IPS-NIHi7 (cell line): ENCODE measurements at regions not wholly inside any gene's neighbourhood (a gene's known extent, or its start where the extent isn't known, plus 50 kb on each side); places are given as distances from the start of the nearest gene placed in this dataset.
A peak's percentile ranks its signal among the peaks of the same experiment; 100 is the strongest.

Source experiments
- DNase-seq: peaks from one replicate; pipeline ENCODE4 v3.0.0; 2012; ENCODE audit warnings: mixed read lengths; ENCODE audit errors: extremely low spot score

DNA sequence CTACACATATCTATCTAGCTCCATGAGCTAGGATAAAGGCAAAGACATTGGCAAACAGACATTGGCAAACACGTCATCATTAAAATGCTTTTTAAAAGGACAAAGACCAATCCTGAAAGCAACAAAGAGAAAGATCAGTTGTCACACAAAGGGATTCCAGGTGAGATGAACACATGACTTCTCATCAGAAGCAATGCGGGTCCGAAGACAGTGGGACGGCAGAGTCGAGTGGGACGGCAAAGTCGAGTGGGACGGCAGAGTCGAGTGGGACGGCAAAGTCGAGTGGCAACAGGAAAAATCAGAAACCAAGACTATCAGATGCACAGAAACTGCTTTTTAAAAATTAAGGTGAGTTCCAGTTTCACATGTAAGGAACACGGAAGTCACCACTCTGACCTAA, 609.5 kb downstream of the BRD1 start:
- no peak for DNase-seq

DNA sequence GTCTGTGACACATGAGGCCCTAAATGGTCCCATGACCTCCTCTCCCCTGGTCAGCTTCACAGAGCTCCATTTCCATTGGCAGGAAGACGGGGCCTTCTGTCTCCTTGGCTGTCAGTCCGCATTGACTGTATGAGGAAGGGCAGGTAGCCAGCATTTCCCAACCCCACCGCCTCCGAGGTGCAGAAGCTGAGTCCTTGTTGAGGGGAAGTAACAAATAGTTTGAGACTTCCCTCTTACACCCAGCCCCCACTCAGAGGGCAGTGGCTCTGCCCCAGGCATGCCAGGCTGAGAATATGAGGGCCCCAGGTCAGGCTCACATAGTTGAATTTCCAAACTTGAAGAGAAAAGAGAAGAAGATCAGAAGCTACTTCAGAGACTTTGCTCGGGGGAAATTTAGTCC, 611.1 kb downstream of the BRD1 start:
- DNase-seq: no peak

DNA sequence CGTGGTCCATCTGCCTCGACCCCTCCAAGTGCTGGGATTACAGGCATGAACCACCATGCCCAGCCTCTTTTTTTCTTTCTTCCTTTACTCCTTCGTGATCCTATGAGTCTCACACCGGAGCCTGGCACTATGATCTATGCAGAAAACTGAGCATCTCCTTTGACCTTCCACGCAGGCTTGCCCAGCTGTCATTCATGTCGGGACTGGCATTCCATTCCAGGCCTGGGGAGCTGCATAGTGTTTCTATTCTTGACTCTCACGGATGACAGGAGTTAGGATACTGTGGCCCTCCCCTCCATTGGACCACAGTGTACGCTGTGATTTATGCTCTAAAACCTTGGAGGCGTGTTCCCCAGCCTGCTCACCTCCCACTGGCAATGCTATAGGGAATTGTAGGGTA, 611.8 kb downstream of the BRD1 start:
- no peak for DNase-seq

DNA sequence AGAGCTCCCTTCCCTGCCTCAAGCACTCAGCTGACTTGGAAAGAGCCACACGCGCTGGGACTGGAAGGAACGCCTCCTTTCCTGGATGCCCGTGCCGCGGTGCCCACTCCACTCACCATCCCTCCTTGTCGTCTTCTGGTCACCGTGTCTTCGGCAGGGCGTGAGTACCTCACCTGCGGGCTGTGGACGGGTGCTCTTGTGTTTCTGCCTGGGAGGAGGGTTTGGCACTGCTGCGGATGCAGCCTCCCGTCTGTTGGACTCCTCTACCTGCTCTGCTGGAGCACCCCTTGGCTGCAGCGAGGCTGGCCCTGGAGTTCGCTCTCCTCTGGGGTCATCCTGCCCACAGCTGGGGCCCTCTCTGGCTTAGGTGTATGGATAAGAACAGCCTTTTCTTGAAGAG, 612.7 kb downstream of the BRD1 start:
- no peak for DNase-seq

DNA sequence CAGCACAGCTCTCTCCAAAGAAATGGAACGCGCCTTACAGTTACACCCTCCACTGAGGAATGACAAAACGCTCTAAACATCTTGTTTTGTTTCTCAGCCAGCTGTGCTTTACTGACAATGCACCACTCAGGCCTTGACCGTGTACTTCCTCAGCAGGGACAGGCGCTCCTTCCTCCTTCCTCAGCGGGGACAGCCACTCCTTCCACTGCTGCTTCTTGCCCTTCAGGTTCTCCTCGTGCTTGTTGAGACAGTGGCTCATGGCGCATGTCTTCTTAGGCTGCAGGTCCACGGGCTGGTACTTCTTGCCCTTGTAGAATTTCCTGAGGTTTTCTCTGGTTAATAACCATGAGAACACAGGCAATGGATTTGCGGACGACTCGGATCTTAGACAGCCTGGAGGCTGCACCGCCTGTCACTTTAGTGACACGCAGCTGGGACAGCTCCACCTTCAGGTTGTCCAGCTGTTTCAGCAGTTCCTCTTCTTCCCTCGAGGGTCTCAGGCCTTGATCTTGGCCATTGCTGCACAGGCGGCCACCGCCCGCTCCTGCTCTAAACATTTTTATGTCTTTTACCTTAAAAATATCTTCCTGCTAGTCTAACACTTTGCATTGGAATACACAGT, 613.8 kb downstream of the BRD1 start:
- no peak for DNase-seq

DNA sequence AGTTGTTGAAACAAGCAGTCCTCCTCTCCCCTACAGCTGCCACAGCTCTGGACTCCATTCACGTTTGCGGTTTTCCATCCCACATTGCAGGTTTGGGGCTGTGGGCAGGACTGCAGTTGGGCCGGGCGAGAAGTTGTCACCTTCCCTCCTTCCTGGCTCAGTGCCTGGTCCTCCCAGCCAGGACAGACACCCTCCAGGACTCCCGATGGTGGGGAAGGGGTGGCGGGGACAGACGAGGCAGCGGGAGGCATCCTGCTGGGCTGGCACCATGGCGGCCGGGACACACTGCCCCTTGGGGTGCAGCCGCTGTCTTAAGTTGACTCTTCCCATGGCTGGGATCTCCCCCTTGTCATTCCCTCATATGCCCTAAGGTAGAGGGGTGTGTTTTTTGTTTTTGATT, 615.2 kb downstream of the BRD1 start:
- no peak for DNase-seq

DNA sequence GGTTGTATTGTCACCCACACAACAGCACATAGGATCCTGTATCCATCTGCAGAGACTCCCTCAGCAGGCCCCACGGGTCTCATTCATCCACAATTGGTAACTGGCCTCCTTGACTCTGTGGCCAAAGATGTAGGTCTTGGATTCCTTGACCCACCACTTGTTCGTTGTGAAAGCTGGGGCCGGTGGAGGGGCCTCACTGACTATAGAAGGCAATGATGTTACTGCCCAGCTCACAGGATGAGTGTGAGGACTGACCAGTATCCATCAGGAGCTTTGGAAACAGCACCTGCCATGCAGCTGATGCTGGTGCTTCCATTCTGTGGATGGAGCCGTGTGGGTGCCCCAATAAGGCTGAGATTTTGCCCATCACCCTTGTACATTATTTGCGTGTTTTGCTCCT, 615.7 kb downstream of the BRD1 start:
- DNase-seq: no peak

DNA sequence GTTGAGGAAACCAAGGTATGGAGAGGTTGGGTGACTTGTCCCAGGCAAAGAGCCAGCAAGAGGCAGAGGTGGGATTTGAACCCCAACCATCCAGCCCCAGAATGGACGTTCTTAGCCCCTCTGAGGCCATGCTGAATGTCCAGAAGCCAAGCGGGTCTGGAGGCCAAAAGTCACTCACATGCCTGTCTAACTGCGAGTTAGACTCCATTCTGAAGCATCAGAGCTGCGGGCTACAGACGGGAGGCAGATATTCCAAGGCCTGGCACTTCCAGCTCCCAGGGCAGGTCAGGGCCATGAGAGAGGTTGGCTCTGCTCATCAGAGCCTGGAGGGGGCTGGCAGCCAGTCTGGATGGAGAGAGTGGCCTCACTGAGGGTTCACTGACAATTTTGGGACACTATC, 616.5 kb downstream of the BRD1 start:
- no peak for DNase-seq

DNA sequence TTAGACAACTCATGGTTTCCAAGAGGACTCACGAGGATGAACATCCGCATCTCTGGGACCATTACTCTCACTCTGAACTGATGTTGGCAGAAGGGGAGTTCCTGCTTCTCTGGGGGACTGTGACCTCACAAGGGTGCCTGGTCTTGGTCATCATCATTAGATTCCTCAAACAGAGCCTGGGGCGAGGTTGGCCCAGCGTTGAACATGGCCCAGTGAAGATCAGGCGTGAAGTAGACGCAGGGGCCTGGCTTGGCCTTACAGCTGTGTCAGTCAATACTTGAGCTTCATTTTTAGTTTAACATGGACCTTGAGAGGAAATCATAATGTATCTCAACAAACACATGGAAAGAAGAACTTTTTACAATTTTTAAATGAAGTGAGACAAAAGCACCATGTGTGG, 617.1 kb downstream of the BRD1 start:
- no peak for DNase-seq

DNA sequence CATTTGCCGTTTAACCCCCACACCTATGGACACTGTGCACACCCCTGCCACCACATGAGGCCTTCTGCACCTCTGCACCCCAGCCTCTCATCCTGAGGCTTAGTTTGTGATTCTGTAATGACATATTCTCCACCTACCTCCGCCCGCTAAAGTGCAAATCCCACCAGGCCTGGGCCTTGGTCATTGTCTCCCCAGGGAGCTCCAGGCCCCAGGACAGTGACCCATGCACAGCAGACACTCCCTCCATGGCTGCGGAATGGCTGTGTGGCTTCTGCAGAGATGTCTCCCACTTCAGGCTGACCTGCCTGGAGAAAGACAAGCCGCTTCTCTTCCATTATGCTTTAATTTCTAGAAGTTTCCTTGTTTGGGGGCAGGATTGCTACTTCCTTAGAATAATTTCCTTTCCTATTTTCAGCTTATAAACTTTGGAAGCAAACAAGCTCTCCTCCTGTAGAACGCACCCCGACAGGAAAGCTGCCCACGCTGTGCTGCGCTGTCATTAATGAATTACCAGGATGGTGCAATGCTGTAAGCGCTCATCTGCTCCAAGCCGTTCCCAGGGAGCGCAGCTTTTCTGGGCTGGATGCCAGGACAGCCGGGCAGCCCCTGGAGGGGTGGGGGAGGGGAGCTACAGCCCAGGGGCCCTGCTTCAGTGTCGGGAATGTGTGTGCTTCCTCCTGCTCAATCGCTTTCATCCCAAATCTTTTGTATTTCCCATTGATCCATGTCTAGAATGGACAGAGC, 618.0 kb downstream of the BRD1 start:
- DNase-seq: no peak

DNA sequence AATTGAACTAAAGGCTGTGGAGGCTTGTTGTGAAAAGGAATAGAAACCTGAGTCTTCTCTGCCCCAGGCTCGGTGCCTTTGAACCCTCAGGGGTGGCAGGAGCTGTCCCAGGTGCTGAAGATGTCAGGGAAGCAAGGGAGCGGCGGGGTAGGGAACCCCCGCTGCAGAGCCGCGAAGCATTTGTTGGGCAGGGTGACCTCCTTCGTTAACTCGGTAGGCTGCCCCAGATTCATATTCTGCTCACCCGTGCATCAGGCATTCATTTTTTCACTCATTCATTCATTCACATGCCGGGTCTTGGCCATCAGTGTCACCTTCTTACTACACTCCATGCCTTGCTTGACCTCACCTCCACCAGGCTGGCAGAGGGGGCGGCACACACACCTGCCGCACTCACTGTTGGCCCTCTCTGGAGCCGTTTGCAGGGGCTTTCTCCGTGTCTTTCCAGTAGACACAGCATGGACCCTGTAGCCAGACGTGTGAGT, 618.9 kb downstream of the BRD1 start:
- peak; percentile 84 for DNase-seq

DNA sequence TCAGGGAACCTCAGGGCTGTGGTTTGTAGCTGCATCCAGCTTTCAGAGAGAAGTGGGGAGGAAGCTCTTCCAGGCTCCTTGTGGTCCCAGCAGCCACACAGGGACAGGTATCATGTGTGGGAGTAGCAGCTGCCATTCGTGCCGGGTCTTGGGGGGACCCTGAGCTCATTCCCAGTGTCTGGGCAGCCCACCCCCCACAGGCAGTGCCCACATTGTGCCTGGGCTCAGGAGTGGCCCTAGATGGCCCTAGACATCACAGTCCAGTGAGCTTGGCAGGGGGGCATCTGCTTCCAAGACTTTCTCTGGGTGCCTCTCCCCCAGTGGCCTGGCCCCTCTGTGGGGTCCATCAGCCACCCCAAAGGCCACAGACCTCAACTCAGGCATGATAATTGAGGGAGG, 619.7 kb downstream of the BRD1 start:
- no peak for DNase-seq

DNA sequence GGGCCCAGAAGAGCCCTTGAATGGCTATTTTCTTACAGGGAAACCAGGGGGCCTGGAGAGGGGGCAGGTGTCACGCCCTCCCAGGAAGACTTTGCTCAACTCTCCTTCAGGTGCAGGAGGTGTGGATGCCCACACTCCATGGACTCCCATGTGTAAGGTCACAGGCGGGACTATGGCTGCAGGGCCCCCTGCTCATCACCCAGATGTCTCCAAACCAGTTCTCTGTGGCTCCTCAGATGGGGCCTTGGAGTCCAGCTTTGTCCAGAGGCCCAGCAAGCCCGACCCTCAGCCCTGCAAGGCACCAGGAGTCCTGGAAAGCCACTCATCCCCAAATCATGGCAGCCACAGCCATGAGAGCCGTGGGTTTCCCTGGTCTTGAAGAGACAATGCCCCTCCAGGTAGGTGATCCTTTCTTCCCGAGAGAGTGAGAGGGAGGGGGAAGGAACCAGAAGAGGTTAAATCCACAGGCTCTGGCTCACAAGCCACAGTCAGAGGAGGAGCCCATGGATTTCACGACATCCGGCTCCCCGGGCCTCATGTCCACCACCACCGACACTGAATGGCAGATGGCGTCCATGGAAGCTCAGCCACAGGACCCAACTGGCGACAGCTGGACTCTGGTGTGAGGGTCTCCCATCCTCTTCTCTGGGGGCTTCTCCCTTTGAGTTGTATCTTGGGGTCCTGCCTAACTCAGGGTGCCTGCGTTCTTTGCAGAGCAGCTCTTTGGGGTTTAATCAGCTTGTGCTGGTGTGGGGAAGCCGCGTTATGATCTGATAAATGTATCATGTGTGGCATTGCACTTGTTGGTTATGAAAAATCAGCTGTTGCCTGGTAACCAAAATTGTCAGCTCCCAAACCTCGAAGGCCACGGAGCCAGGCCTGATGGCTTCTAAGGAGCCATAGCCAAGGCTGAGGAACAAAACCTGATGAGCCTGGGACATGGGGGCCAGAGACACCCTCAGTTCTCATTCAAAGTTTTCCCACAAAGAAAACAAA, 620.4 kb downstream of the BRD1 start:
- DNase-seq: no peak

DNA sequence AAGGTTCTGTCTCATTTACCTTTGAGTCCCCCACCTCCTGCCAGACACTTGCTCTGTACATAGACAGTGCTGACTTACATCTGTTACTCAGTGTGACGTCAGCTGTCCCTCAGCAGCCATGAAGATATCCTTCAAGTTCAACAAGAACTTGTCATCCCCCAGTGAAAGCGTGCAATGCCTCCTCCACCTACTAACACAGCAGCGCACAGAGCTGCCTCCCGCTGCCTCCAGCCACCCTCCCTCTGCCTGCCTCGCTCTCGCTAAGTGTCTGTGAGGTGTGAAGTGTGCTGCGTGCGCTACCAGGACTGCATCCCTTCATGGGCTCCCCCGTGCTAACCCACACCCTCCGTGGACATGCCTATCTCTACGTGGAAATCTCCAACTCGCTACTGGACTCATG, 621.4 kb downstream of the BRD1 start:
- no peak for DNase-seq

DNA sequence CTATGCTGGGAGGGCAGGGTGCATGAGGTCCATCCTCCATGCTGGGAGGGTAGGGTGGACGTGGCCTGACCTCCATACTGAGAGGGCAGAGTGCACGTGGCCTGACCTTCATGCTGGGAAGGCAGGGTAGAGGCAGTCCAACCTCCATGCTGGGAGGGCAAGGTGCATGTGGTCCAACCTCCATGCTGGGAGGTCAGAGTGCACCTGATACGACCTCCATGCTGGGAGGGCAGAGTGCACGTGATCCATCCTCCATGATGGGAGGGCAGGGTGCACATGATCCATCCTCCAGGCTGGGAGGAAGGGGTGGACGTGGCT, 622.2 kb downstream of the BRD1 start:
- no peak for DNase-seq

DNA sequence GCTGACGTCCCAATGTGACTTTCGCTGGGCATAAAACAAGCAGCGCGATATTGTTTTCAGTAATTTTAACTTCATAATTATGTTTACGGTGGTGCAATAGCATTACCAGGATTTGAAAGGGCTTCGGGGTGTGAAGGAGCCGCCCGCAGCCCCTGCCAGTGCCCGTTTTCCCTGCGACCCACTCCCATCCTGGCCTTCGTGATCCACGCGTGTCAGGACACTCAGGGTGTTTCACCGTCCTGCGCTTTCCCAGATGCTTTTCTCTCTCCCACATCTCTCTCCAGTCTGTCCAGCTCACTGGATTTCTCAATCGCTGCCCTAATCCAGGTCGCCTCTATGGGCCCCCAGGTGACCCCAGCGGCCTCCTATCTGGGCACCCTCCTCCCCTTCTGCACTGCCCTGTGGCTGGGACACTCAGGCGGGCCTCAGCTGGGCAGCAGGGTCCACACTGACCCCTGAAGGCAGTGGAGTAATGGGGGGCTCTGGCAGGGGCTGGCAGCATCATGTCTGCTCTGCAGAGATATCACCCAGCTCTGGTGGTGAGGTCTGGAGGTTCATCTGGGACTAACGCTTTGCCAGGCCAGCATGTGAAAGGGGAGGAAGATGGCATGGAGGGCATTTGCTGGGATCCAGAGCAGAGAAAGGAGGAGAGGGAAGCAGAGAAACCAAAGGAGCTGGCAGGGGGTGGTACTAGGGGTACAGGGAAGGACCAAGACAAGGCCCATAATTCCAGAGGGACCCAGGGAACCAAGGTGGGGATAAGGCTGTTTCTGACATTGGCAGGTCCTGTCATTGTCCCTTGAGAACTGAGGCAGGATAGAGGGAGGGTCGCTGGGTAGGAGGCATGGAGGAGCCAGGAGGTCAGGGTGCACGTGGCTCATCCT, 622.8 kb downstream of the BRD1 start:
- no peak for DNase-seq

DNA sequence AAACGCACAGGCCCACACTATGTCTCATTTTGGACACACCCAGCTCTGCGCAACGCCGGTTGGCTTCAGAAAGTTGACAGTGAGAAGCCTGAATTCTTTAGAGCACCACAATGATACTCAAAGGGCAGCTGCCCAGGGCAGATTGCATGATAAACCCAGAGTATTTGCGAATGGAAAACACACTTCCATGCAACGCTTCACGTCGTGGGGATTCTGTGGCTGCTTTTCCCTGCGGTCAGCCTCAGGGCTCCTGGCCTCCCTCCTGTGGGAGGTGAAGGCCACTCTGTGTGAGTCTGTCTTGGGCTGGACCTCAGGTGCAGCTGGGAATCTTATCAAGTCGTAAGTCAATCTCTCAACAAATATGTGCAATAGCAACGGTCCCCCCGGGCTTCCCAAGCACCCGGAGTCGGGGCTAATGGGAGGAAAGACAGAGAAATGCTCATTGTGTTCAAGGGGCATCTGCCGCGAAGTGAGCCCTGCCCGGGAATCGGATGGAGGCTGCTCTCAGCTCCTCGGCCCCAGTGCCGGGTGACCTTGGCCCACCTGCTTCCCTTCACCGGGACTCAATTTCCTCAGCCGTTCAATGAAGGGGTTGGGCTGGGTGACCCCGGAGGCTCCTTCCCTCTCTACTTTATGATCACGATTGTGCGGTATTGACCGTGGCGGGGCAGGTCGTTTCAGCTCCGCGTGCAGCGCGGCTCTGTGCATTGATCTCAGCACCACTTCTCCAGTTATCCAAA, 623.6 kb downstream of the BRD1 start:
- no peak for DNase-seq

DNA sequence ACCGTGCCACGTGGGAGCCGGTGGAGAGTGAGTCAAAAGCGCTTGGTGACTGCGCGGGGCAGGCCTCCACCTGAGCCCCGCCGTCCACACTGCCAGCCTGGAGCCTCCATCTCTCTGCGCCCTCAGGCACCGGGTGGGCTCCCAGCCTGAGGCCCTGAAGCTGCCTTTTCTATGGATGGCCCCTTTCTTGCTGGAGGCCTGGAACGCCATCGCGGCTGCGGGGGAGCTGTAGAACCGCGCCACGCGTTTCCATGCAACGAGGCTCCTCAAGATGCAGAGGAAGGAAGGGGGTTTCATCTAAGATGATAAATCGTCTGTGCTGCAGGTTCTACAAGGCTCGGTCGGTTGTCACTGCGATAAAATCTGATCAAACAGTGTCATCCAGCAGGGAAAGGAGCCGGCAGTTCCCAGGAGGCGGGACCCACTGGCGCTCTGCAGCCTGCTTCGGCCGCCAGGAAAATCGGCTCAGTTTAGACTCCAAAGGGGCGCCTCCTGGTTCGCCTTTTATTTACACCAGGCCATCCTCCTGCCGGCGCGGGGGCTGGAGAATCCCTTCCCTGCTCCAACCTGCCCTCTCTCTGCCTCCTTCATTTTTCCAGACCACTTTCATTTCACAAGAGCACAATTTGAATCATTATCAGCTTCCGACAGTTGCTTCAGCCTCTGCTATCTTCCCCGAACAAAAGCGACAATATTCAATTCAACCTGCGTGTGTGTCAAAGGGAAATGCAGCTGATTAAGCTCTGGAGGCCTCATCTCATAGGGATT, 624.4 kb downstream of the BRD1 start:
- no peak for DNase-seq

DNA sequence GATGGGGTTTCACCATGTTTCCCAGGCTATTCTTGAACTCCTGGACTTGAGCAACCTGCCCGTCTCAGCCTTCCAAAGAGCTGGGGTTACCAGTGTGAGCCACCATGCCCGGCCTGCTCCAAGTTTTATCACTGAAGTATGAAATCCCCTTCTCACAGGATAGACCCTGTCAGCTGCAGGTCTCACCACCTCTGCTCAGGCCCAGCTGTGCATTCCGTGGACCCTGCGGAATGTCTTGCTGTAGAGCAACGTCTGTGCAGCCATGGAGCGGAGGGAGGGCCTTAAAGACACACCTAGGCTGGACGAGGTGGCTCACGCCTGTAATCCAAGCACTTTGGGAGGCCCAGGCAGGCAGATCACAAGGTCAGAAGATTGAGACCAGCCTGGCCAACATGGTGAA, 625.4 kb downstream of the BRD1 start:
- no peak for DNase-seq
